ENCODE measurements at regions not wholly inside any gene's neighbourhood (a gene's known extent, or its start where the extent isn't known, plus 50 kb on each side); places are given as distances from the start of the nearest gene placed in this dataset.
"Not testable (repeated sequence)": the region's sequence is repeated elsewhere in the genome, so short reads cannot be mapped to it uniquely, and the experiment has no call there.

DNA sequence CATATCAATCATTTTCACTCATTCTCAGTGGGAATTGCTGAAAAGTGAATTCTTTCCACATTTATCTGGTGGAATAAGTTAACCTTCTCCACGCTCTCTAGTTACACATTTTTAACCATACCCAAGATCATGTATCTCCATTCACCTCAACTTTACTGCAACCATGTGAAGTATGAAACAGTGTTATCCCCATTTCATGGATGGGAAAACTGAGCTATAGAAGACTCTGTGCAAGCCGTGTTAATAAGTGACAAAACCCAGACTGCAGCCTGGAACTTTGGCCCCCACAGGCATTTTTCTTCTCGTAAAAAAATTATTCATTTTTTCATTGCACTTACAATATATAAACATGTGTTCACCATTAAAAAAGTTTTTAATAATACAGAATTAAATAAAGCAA lies 82.4 kb upstream of the CCND2 start:
- no peak for FAIRE-seq

DNA sequence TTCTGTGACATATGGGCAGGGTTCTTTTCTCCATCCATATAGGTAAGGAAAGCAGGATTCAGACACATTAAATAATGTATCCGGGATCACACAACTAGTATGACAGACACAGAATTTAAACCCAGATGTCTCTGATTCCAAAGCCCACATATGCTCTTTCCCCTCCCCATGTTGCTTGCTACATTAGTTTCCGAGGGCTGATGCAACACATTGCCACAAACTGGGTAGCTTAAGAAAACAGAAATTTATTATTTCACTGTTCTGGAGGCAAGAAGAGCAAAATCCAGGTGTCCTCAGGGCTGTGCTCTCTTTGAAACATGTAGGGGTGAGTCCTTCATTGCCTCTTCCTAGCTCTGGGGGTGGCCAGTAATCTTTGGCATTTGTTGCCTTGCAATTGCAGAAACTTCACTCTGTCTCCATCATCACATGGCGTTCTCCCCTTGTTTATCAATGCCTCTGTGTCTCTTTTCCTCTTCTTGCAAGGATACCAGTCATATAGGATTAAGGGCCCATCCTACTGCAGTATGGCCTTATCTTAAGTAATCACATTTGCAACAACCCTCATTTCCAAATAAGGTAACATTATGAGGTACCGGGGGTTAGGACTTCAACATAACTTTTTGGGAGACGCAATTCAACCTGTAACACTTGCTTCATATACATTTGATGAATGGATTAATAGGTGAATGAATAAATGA lies 83.0 kb upstream of the CCND2 start:
- FAIRE-seq, result no peak

DNA sequence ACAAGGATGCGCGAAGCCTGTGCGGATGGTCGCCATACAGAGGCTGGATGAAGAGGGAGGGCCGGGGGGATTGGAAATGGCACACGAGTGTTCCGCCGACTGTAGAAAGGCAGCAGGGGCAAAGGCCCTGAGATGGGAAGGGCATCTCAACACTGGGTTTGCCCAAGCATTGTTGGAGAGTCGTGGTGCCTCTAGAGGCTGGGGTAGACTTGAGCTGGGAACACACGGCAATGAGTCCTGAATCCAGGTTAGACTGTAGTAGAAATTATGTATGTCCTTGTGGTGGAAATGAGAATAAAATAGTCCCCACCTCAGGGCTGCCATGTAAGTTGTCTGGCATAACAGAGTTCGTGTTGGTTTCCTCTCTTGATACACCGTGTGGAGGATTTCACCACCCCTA lies 83.8 kb upstream of the CCND2 start:
- no peak for FAIRE-seq

DNA sequence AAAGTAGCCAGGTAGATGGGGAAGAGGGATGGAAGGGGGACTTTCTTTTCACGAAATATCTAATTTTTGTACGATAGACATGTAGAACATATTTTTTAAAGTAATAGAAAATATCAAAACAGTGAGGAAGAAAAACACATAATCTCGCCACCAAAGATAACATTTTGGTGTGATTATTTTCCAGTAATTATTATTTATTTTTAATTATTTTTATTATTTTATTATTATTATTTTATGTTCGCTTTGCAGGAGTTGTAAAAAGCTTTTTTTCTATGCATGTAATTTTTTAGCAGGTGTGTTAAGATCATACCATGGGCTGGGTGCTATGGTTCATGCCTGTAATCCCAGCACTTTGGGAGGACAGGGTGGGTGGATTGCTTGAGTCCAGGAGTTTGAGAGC lies 85.6 kb upstream of the CCND2 start:
- FAIRE-seq, result no peak

DNA sequence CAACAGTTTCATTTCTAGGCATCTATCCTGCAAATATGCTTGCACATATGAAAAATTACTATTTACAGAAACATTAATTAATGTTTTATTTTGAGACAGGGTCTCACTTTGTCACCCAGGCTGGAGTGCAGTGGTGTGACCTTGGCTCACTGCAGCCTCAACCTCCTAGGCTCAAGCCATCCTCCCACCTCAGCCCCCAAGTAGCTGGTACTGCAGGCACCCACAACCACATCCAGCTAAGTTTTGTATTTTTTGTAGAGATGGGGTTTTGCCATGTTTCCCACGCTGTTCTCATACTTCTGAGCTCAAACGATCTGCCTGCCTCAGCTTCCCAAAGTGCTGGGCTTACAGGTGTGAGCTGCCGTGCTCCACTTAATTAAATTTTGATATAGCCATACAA lies 86.2 kb upstream of the CCND2 start:
- not testable (repeated sequence) for FAIRE-seq

DNA sequence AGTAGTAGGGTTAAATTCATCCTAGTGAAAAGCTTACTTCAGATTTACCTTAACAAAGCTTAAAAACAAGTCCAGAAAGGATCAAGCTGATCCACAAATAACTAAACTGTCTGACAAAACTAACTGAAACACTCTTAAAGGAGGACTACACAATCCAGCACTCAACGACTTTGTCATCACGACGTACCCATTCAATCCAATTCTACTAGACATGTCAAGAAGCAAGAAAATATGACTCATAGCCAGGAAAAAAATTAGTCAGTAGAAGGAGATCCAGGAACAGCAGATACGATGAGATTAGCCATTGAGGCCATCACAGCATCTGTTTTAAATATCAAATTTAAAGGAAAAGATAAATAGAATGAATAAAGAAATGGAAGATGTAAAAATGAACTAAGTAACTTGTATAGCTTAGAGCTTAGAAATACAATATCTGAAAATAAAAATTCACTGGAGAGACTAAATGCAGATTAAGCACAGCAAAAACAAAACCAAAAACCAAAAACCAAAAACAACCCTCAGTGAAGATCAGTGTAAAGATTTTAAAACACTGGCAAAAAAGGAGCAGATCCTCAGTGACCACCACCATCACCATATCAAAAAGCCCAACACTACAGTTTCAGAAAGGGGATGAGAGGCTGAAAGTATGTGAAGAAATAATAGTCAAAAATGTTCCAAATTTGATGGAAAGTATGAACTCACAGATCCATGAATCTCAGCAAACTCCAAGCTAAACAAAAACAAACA lies 95.0 kb upstream of the CCND2 start:
- FAIRE-seq, result no peak

DNA sequence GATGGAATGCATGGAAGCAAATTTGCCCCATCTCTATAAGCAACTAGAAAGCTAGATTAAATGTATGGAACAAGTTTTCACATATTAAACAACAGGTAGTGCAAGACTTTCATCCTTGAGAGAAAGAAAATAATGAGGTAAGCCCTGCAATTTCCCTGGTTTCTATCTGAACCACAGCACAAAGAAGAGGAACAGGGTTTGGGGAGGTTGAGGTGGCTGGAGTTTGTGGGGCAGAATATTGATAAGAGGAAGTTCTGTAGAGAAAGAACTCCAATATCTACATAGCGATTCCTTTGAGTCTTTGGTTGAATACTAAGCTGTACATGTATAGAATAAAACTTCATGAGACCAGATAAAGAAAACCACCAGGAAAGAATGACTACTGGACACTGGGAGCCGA lies 96.3 kb upstream of the CCND2 start:
- no peak for FAIRE-seq

DNA sequence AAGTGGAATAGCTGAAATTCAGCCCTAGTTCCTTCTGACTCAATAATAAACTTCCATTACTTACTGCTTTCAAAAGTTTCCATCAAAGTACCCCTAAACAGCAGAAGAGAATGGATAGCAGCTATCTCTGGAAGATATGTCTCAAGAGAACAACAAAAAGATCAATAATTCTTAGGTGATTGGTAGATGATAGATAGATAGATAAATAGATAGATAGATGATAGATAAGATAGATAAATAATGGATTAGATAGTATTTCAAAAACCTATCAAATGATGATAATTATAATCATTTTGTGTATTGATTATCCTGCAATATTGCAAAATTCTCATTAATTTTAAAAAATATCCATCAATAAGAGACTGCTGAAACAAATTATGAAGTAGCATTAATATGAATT lies 97.4 kb upstream of the CCND2 start:
- no peak for FAIRE-seq

DNA sequence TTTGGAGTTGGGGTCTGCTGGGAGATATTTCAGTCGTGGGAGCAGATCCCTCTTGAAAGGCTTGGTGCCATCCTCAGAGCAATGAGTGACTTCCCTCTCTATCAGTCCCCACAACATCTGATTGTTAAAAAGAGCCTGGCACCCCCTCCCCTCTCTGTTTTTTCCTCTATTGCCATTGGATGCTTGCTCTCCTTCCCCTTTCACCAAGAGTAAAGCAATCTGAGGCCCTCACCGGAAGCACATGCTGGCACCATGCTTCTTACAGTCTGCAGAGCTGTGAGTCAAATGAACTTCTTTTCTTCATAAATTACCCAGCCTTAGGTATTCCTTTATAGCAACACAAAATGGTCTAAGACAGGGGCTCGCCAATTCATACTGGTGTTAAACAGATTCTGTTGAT lies 99.1 kb upstream of the CCND2 start:
- no peak for FAIRE-seq

DNA sequence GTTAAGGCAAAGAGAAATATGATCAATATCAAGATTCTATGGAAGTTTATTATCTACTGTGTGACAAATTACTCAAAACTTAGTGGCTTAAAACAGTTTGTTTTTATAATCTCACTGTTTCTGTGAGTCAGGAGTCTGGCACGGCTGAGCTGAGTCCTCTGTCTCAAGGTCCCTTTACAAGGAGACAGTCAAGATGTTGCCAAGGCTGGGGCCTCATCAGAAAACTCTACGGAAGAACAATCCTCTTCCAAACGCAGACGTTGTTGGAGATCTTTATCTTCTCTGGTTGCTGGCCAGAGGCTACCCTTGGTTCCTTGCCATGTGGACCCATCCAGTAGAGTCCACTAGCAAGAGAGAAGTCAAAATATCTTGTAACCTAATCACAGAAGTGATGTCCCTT lies 100.6 kb upstream of the CCND2 start:
- FAIRE-seq, result no peak

DNA sequence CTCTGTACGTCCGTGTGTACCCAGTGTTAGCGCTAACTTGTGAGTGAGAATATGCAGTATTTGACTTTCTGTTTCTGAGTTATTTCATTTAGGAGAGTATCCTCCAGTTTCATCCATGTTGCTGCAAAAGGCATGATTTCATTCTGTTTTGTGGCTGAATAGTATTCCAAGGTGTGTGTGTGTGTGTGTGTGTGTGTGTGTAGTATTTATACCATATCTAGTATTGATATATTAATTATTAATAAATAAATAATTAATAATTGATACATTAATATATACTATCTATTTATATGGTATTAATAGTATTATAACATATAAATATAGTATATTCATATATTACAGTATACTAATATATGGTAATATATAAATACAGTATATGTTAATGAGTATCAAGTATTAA lies 101.8 kb upstream of the CCND2 start:
- no peak for FAIRE-seq

DNA sequence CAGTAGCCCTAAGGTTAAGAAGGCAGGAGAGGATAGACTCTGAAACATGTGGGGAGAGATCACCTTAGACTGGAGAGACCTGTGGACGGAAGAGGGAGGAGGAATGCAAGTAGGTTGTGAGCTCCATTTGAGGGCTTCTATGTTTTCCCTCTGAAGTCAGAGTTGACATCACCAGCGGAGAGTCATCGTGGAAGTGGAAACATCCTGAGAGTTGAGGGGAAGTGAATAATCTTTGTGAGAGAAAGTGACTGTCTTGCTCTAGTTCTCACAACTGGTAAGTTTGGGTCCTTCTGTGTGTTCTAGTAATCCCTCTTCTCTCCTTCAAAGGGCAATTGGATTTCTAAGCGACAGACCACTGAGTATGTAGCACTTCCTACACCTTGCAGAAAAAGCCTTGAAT lies 103.6 kb upstream of the CCND2 start:
- FAIRE-seq, result no peak

DNA sequence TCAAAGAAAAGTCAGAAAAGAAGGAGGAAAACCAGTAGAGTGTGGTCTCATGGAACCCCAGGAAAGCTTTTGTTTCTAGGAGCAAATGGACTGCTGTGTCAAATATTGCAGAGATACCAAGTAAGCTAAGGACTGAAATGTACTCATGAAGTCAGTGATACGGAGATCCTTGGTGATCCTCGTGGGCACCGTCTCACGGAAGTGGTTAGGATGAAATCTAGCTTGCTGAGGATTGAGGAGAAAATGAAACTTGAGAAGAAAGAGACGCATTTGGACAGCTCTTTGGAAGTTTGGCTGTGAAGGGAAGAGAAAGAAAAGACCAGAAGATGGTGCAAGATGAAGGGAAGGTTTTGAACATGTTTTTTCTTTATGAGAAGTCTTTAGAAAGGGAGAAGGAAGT lies 104.0 kb upstream of the CCND2 start:
- FAIRE-seq, result no peak

DNA sequence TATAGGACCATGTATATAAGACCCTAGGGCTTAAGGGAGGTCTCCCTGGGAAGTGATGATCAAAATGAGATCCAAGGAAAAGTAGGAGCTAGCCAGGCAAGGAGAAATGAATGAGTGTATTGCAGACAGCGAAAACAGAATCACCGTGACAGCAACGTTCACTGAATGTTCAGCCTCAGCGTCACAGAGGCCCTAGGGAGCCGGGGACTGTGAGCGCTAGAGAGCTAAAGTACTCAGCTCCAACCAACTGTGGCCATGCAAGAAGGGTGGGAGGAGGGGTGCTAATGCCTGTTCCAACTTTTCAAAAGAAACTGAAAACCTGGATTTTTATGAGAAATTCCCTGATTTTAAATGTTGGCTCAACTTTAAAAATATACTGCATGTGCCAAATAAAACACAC lies 105.5 kb upstream of the CCND2 start:
- no peak for FAIRE-seq

DNA sequence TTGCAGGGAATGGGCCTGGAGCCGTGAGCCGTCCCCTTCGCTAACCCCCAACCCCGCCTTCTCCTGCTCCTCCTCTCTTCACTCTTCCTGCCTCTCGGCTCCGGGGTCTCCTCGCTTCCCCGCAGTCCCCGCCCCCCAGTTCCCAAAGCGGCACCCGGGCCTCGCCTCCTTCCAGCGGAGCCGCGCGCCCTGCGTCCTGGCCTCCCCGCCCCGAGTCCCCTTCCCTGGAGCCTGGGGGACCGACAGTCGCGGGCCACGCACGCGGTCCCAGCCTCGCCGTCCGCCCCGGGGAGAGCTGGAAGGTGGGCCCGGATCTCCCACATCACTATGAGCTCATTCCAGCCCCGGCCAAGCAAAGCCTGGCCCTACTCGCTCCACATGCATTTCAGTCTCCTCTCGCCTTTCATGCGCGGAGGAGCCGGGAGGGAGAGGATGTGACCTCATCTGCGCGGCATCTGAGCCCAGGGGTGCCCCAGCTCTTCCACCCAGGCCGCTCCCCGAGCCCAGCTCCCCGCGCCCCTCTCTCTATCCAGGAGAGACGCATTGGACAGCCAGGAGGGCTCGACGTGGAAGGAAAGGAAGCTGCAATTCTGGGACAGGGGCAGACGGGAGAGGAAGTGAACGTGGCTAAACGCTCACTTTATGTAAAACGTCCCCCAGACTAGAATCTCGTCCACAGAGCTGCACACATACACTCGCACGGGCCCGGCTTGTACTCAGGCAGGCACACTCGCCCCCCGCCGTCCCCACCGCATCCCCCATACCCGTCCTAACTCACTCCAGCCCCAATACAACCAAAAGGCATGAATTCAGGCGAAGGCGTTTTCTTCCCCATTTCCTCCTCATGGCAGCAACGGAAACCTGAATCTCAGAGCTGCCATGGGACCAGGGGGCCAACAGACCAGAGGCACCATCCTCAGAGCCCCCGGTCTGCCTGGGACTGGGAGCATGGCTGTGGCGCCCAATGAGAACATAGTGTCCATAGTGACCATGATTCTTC lies 108.7 kb upstream of the CCND2 start:
- FAIRE-seq, result no peak

DNA sequence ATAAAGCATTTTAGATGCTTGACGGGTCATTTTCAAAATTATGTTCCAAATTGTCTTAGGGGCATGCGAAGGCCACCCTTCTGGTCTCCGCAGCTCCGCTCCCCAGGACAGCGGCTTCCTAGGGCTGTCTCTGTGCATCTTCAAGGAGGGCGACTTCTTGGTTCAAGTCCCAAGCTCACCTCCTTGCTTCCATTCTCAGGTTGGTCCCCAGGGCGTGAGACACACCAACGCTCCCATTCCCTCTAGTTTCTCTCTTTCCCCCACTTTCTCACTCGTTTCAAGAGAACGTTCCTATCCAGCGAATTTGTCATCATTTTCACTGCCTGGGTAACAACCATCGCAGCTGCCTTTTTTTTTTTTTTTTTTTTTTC lies 109.4 kb upstream of the CCND2 start:
- no peak for FAIRE-seq

DNA sequence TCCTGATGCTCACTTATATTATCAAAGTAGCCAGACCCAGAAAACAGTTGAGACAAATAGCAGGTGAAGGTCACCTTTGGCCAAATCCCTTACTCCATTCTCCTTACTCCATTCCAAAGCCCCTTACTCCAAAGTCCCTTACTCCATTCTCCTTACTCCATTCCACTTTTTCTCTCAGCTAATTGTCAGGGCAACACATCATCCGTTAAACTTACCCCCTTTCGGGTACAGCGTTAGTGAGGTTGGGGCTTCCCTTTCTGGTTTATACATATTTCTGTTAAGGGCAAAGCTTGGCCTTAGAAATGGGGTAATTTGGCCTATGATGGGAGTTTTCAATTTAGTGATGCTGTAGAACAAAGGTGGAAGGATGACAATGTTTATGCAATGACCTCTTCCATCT lies 111.8 kb upstream of the CCND2 start:
- no peak for FAIRE-seq

DNA sequence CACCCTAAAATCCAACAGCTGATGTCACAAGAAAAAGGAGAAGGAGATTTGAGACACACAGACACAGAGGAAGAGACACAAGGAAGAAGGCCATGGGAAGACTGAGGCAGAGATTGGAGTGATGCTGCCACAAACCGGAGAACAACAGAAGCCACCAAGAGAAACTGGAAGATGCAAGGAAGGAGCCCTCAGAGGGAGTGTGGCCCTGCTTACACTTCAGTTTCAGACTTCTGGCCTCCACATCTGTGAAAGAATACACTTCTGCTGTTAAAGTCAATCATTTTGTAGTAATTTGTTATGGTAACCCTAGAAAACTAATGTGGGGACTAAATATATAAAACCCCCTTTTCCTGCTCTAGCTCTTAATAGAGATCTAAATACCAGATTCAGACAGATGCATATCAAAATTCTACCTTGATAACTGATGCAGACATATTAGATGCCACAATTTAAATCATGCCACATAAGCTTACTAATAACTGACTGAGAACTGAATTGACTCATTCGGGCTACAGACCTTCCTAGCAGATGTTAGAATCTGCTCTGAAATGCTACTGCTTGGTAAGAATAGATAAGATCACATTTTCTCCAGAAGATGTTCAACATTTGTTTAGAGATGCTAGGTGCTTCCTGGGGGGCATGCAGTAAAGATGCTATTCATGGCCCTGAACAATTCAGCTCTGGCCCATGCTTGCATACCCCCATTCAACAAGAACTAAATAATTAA lies 113.1 kb upstream of the CCND2 start:
- no peak for FAIRE-seq

DNA sequence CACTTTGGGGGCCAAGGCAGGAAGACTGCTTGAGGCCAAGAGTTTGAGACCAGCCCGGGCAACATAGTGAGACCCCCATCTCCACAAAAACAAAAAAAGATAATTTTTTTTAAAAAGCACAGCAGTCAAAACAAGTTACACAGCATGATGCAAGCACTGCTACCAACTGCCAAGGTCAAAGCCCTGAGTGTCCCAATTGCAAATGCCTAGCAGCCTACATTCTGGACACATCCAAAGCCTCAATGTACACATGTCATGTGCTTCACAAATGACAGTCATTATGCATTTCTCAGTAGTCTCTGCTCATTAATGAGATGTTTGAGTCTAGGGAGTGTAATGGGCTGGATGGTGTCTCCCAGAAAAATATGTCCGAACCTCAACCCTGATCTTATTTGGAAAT lies 113.7 kb upstream of the CCND2 start:
- FAIRE-seq, result no peak

DNA sequence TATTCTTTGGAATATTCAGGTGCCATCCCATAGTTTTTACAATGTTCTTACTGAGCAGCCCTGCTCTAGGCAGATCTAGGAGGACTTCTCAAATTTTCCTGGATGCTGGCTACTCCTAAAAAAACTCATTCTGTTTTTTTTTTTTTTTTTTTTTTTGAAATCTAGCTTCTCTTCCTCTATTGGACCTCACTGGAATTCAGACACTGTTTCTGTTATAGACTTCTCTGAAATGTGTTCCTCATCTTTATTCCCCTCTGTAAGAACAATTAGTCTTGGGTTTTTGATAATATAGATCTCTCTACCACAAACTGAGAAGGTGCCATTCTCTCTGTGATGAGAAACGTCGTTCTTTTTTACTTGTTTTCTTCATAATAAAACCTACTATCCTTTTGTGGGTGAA lies 115.3 kb upstream of the CCND2 start:
- FAIRE-seq, result no peak

DNA sequence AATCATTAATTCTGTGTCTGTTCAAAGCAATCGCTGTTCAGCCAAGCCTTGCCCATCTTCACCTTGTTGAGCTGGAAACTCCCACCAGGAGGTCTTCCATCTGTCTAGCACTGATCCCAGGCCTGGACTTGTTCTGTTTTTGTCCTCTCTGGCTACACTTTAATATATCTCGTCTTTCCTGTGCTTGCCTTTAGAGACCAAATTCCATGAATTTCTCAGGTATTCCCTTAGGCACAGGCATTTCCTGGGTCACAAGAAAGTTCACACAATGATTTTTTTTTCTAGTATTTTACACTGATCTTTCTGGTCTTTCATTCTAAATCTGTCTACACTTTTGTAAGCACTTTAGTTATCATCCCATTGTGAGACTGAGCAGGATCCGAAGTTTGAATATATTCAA lies 116.4 kb upstream of the CCND2 start:
- FAIRE-seq, result no peak

DNA sequence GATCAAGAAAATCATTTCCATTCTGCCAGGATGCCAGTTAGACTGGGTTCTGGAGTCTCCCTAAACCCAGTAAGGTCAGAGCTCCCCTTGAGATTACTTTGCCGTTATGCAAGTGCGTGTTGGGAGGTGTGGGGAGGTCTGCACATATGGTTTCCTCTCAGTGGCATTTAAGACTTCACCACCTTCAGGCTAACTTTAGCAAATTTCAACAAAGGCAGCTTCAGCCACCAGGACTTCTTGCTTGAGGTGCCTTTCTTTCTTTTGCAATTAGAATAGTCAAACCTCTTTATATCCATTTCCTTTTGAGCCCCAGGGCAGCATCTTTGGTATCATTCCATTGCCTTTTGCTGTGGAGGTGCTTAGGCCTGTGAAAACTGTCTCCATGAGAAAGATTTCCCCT lies 117.2 kb upstream of the CCND2 start:
- no peak for FAIRE-seq

DNA sequence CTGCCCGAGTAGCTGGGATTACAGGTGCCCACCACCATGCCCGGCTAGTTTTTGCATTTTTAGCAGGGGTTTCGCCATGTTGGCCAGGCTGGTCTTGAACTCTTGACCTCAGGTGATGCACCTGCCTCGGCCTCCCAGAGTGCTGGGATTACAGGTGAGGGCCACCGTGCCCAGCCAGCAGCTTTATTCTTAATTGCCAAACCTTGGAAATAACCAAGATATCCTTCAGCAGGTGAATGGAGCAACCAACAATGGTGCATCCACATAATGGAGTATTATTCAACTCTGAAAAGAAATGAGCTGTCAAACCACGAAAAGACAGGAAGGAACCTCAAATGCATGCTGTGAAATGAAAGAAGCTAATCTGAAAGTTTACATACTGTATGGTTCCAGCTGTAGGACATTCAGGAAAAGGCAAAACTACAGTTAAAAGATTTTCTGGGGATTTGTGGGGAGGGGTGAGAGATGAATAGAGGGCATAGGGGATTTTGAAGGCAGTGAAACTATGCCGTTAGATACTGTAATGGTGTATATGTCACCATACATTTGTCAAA lies 118.8 kb upstream of the CCND2 start:
- FAIRE-seq, result no peak
